GM23338 (cell line): ENCODE measurements at regions not wholly inside any gene's neighbourhood (a gene's known extent, or its start where the extent isn't known, plus 50 kb on each side); places are given as distances from the start of the nearest gene placed in this dataset.
"Not testable (repeated sequence)": the region's sequence is repeated elsewhere in the genome, so short reads cannot be mapped to it uniquely, and the experiment has no call there.

Experiments
- ATAC-seq: fragments of 200-7000 bp; cut with Tn5 transposase; 3 replicates; pipeline ENCODE4 v1.9.1; 2020
- DNase-seq: peaks from one replicate; pipeline ENCODE4 v3.0.0-alpha.2; 2015; ENCODE audit warnings: low spot score
- H2AFZ ChIP-seq: fragments of 200-600 bp; sonication (generic); 2 replicates; pipeline ENCODE4 v1.8.0; 2016; ENCODE audit warnings: antibody characterized with exemption, mild to moderate bottlenecking, moderate library complexity
- H3F3A ChIP-seq: fragments of 200-600 bp; sonication (generic); replicated peaks from 2 replicates; pipeline ENCODE4 v1.8.0; 2017; ENCODE audit warnings: antibody characterized with exemption, mixed run types, low read depth
- H3K27ac ChIP-seq: fragments of 200-600 bp; sonication (generic); 2 replicates; pipeline ENCODE4 v1.6.1; 2016; ENCODE audit warnings: low read depth
- H3K27me3 ChIP-seq: fragments of 200-600 bp; sonication (generic); 2 replicates; pipeline ENCODE4 v1.8.0; 2016; ENCODE audit warnings: mild to moderate bottlenecking, mixed run types, moderate library complexity; ENCODE audit not compliant: insufficient read depth
- H3K36me3 ChIP-seq: fragments of 200-600 bp; sonication (generic); 2 replicates; pipeline ENCODE4 v1.8.0; 2016; ENCODE audit warnings: mild to moderate bottlenecking; ENCODE audit not compliant: insufficient read depth
- H3K4me1 ChIP-seq: fragments of 200-600 bp; sonication (generic); 2 replicates; pipeline ENCODE4 v1.8.0; 2016; ENCODE audit warnings: mild to moderate bottlenecking, moderate library complexity; ENCODE audit not compliant: insufficient read depth
- H3K4me2 ChIP-seq: fragments of 200-600 bp; sonication (generic); 2 replicates; pipeline ENCODE4 v1.7.1; 2017; ENCODE audit warnings: mixed run types
- H3K4me3 ChIP-seq: fragments of 200-600 bp; sonication (generic); 2 replicates; pipeline ENCODE4 v1.6.1; 2016; ENCODE audit warnings: mixed run types
- H3K79me2 ChIP-seq: fragments of 200-600 bp; sonication (generic); replicated peaks from 2 replicates; pipeline ENCODE4 v1.8.0; 2017; ENCODE audit warnings: mild to moderate bottlenecking; ENCODE audit not compliant: insufficient read depth
- H3K9me2 ChIP-seq: fragments of 200-600 bp; sonication (generic); 2 replicates; pipeline ENCODE4 v1.8.0; 2017; ENCODE audit not compliant: insufficient read depth
- H4K20me1 ChIP-seq: fragments of 200-600 bp; sonication (generic); replicated peaks from 2 replicates; pipeline ENCODE4 v1.8.0; 2017; ENCODE audit warnings: mild to moderate bottlenecking; ENCODE audit not compliant: insufficient read depth
- H3K27ac Mint-ChIP-seq: 2 replicates; pipeline ENCODE4 v1.8.0; 2020; ENCODE audit warnings: inconsistent platforms, mild to moderate bottlenecking, moderate library complexity, mixed read lengths
- H3K27me3 Mint-ChIP-seq: 3 replicates; pipeline ENCODE4 v1.8.0; 2022; ENCODE audit warnings: low read depth, mild to moderate bottlenecking, moderate library complexity, mixed read lengths, inconsistent platforms; ENCODE audit not compliant: insufficient read depth, poor library complexity
- H3K36me3 Mint-ChIP-seq: 3 replicates; pipeline ENCODE4 v1.8.0; 2021; ENCODE audit warnings: low read depth, mild to moderate bottlenecking, inconsistent platforms, moderate library complexity, mixed read lengths
- H3K4me1 Mint-ChIP-seq: 3 replicates; pipeline ENCODE4 v1.8.0; 2020; ENCODE audit warnings: mild to moderate bottlenecking, inconsistent platforms, mixed read lengths
- H3K4me3 Mint-ChIP-seq: 3 replicates; pipeline ENCODE4 v1.8.0; 2021; ENCODE audit warnings: moderate library complexity, mild to moderate bottlenecking, inconsistent platforms, mixed read lengths
- H3K9me3 Mint-ChIP-seq: 3 replicates; pipeline ENCODE4 v1.8.0; 2020; ENCODE audit warnings: moderate library complexity, mild to moderate bottlenecking, inconsistent platforms, mixed read lengths
- CREB1 ChIP-seq: fragments of 250-450 bp; sonication (Bioruptor Pico); IDR thresholded peaks from 2 replicates; pipeline ENCODE4 v1.5.0; 2020; ENCODE audit warnings: low read depth, mild to moderate bottlenecking, moderate library complexity
- CTCF ChIP-seq, 2 experiments: fragments of 200-600 bp in 1 of 2; sonication (generic) in 1 of 2; conservative IDR thresholded peaks; 2 replicates each; pipeline versions ENCODE4 v1.5.1 to v1.6.1; 2016 to 2017; ENCODE audit warnings: antibody characterized with exemption in 2 of 2, low read depth in 2 of 2, mild to moderate bottlenecking in 2 of 2, moderate library complexity in 1 of 2
- EZH2phosphoT487 ChIP-seq: fragments of 200-600 bp; sonication (generic); IDR thresholded peaks from one replicate; pipeline ENCODE4 v1.8.1; 2018; ENCODE audit warnings: antibody characterized with exemption; ENCODE audit not compliant: unreplicated experiment
- NANOG ChIP-seq: IDR thresholded peaks from 2 replicates; pipeline ENCODE4 v1.6.1; 2016; ENCODE audit warnings: antibody characterized with exemption, borderline replicate concordance
- REST ChIP-seq: IDR thresholded peaks from one replicate; pipeline ENCODE4 v1.6.1; 2018; ENCODE audit warnings: antibody characterized with exemption; ENCODE audit not compliant: unreplicated experiment
- STAT1 ChIP-seq: IDR thresholded peaks from one replicate; pipeline ENCODE4 v1.6.1; 2016; ENCODE audit warnings: antibody characterized with exemption; ENCODE audit not compliant: unreplicated experiment
- ZNF331 ChIP-seq: fragments of 250-450 bp; sonication (Bioruptor Pico); IDR thresholded peaks from 2 replicates; pipeline ENCODE4 v1.5.0; 2020; ENCODE audit warnings: low read depth, mild to moderate bottlenecking, moderate library complexity
- ZNF462 ChIP-seq: fragments of 250-450 bp; sonication (Bioruptor Pico); IDR thresholded peaks from 2 replicates; pipeline ENCODE4 v1.5.0; 2020; ENCODE audit warnings: mild to moderate bottlenecking, moderate library complexity

GRCh38 chr2:106322281-106322680 lies 128.2 kb upstream of the UXS1 start (continued):
- TF ChIP-seq CTCF (conservative IDR thresholded peaks at IDR 0.05; ENCODE audit: low read depth in 2 of 2) (no peak), EZH2phosphoT487 (no peak), STAT1 (no peak)

GRCh38 chr2:106320439-106320838 lies 126.3 kb upstream of the UXS1 start:
- not testable (repeated sequence) for H3K36me3 ChIP-seq, H2AFZ ChIP-seq, ATAC-seq, H3K9me3 Mint-ChIP-seq, H3K79me2 ChIP-seq, H3K4me2 ChIP-seq, H3K4me1 Mint-ChIP-seq, H3F3A ChIP-seq, H3K4me3 ChIP-seq, H3K36me3 Mint-ChIP-seq, H4K20me1 ChIP-seq, H3K27ac ChIP-seq, H3K27me3 ChIP-seq, H3K9me2 ChIP-seq, H3K4me1 ChIP-seq, H3K27ac Mint-ChIP-seq, DNase-seq, H3K4me3 Mint-ChIP-seq, H3K27me3 Mint-ChIP-seq

GRCh38 chr2:106316915-106317314 lies 122.8 kb upstream of the UXS1 start:
- Histone ChIP-seq H3K4me2 (no peak overlapping the region), H3K79me2 (no peaks in the 10 kb centered on the region), H3K4me1 (no peaks in the 10 kb centered on the region), H3K9me2 (no peaks in the 10 kb centered on the region), H3K36me3 (no peaks in the 10 kb centered on the region), H3K27me3 (no peaks in the 10 kb centered on the region), H2AFZ (no peak overlapping the region), H3K4me3 (no peak overlapping the region), H3K27ac (no peak overlapping the region), H4K20me1 (no peaks in the 10 kb centered on the region), H3F3A (no peaks in the 10 kb centered on the region)
- Mint-ChIP-seq H3K36me3 (no peaks in the 10 kb centered on the region), H3K9me3 (peaks cover 6% of the 10 kb centered on the region; the same call in 2 of the 3 replicates), H3K4me3 (no peak overlapping the region), H3K27me3 (peaks cover 1% of the 10 kb centered on the region), H3K27ac (no peak overlapping the region), H3K4me1 (no peaks in the 10 kb centered on the region)
- ATAC-seq: no peak
- DNase-seq: no peak
- TF ChIP-seq NANOG (no peak), REST (no peak), ZNF331 (CRISPR knock-in tag) (no peak), EZH2phosphoT487 (no peak), CREB1 (CRISPR knock-in tag) (no peak), ZNF462 (CRISPR knock-in tag) (no peak)
